GM21526 (cell line): ENCODE measurements at regions not wholly inside any gene's neighbourhood (a gene's known extent, or its start where the extent isn't known, plus 50 kb on each side); places are given as distances from the start of the nearest gene placed in this dataset.

ENCODE experiments used
- ATAC-seq: cut with Tn5 transposase; IDR thresholded peaks from one replicate; pipeline ENCODE4 v1.9.1; 2021; ENCODE audit warnings: moderate library complexity; ENCODE audit not compliant: unreplicated experiment, low FRiP score

GRCh38 chr6:93494057-93494456 lies 74.7 kb upstream of the EPHA7 start:
- ATAC-seq: no peak

- no peak for ATAC-seq
Measured at GRCh38 chr6:93474733-93475179, 55.4 kb upstream of the EPHA7 start.

DNA sequence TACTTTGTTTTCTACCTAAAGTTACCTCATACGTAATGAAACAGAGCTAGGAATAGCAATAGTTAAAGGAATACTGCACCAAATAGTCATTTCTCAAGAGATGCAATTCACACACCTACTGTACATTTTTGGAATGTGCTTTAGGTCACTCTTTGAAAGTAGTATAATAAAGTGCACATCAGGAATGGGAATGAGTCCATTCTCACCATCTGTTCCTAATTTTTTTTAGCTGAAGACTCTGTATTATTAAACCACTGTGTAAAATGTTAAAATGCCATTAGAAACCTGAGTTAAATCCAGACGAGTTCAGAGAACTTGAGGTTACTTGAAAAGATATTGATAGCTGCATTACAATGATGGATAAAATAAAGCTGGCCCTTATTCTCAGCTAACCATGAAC lies 51.9 kb upstream of the EPHA7 start:
- no peak for ATAC-seq
